ENCODE measurements at regions not wholly inside any gene's neighbourhood (a gene's known extent, or its start where the extent isn't known, plus 50 kb on each side); places are given as distances from the start of the nearest gene placed in this dataset.

- 0 out of 2 replicates have a peak, but pooled peaks have one; percentile 41 for TF ChIP-seq HNF1B (CRISPR knock-in tag; IDR thresholded peaks at IDR 0.05)
- TF ChIP-seq TEF (CRISPR knock-in tag; IDR thresholded peaks at IDR 0.05) = peak; percentile 12; the same call in 1 of the 2 replicates
- no peak for TF ChIP-seq TP53 (CRISPR knock-in tag; conservative IDR thresholded peaks at IDR 0.05)
- TF ChIP-seq U2AF1 (optimal IDR thresholded peaks at IDR 0.05; ENCODE audit: low read depth, low read length) = peak; percentile 22
- no peak for TF ChIP-seq TERF1 (CRISPR knock-in tag; IDR thresholded peaks at IDR 0.05)
- TF ChIP-seq NR1H2 (CRISPR knock-in tag; IDR thresholded peaks at IDR 0.05; ENCODE audit: borderline replicate concordance, low read depth) = no peak
- no peak for TF ChIP-seq SCMH1 (CRISPR knock-in tag; IDR thresholded peaks at IDR 0.05; ENCODE audit: borderline replicate concordance)
- no peak for TF ChIP-seq ZNF839 (CRISPR knock-in tag; IDR thresholded peaks at IDR 0.05; ENCODE audit: borderline replicate concordance)
- no peak for TF ChIP-seq TBP (CRISPR knock-in tag; IDR thresholded peaks at IDR 0.05)
- TF ChIP-seq SKIL (CRISPR knock-in tag; IDR thresholded peaks at IDR 0.05; ENCODE audit: borderline replicate concordance) = 0 out of 2 replicates have a peak, but pooled peaks have one; percentile 42
- no peak for TF ChIP-seq ATF3 (CRISPR knock-in tag; IDR thresholded peaks at IDR 0.05)
- no peak for TF ChIP-seq SKI (IDR thresholded peaks at IDR 0.05; ENCODE audit: partially characterized antibody)
- peak; percentile 95 for TF ChIP-seq HNRNPH1 (optimal IDR thresholded peaks at IDR 0.05; ENCODE audit: low read depth, low read length)
- TF ChIP-seq E2F5 (CRISPR knock-in tag; conservative IDR thresholded peaks at IDR 0.05) = no peak
- 0 out of 2 replicates have a peak, but pooled peaks have one; percentile 20 for TF ChIP-seq HOMEZ (CRISPR knock-in tag; IDR thresholded peaks at IDR 0.05; ENCODE audit: low read depth)
Observed at GRCh38 chr3:177358091-177358976, 161.1 kb upstream of the TBL1XR1 start (continued).
